ENCODE measurements at regions not wholly inside any gene's neighbourhood (a gene's known extent, or its start where the extent isn't known, plus 50 kb on each side); places are given as distances from the start of the nearest gene placed in this dataset.
A peak's percentile ranks its signal among the peaks of the same experiment; 100 is the strongest.

DNA sequence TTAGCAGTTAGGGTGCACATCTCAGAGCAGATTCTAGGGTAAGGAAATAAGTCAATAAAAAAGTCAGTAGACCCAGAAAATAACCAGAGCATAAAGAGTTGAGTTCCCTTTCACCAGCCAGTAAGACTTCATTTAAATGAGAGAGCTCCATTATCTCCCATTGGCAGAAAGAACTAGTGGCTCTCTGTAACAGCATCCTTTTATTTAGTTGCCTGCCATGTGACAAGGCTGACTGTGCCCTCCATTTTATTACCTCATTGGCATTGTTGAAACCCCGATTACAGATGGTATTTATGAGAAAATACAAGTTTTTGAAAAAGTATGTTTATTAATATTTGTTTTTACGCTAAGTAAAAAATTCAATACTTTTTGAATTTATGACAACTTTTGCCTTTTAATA is 859.5 kb upstream of the NDST4 start:
- TF ChIP-seq, protein P1, sequence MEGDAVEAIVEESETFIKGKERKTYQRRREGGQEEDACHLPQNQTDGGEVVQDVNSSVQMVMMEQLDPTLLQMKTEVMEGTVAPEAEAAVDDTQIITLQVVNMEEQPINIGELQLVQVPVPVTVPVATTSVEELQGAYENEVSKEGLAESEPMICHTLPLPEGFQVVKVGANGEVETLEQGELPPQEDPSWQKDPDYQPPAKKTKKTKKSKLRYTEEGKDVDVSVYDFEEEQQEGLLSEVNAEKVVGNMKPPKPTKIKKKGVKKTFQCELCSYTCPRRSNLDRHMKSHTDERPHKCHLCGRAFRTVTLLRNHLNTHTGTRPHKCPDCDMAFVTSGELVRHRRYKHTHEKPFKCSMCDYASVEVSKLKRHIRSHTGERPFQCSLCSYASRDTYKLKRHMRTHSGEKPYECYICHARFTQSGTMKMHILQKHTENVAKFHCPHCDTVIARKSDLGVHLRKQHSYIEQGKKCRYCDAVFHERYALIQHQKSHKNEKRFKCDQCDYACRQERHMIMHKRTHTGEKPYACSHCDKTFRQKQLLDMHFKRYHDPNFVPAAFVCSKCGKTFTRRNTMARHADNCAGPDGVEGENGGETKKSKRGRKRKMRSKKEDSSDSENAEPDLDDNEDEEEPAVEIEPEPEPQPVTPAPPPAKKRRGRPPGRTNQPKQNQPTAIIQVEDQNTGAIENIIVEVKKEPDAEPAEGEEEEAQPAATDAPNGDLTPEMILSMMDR (conservative IDR thresholded peaks at IDR 0.05), result no peak
- no peak overlapping the region for H2BK20ac ChIP-seq (ENCODE audit: low read depth, low read length, poor library complexity, severe bottlenecking)
- H2AK5ac ChIP-seq (ENCODE audit: insufficient read length, low read length), result no peak overlapping the region
- peaks cover 40 to 46% of the 10 kb centered on the region in 2 experiments for H3K4me1 Mint-ChIP-seq
- H2BK15ac ChIP-seq (ENCODE audit: low read depth, low read length), result no peak overlapping the region
- H3K79me2 ChIP-seq (ENCODE audit: insufficient read depth, low read length), result no peaks in the 10 kb centered on the region
- no peaks in the 10 kb centered on the region for H3K79me1 ChIP-seq (ENCODE audit: insufficient read depth, low read depth, low read length, poor library complexity, severe bottlenecking)
- H3K9me3 ChIP-seq (ENCODE audit: control insufficient read depth, low read depth, low read length), result no peaks in the 10 kb centered on the region
- H3K4ac ChIP-seq (ENCODE audit: low read depth, low read length), result no peak overlapping the region
- H3K4me2 ChIP-seq (ENCODE audit: insufficient read depth, insufficient read length, low read length), result no peak overlapping the region
- H3K36me3 Mint-ChIP-seq (ENCODE audit: insufficient read depth in 1 of 3, low read depth in 3 of 3), result peaks cover 7 to 21% (median 14%) of the 10 kb centered on the region in 3 experiments
- H3K14ac ChIP-seq (ENCODE audit: insufficient read depth, low read length), result no peak overlapping the region
- peak overlapping the region; percentile 96 to 98 (median 97) for H3K27ac Mint-ChIP-seq
- H3K56ac ChIP-seq (ENCODE audit: insufficient read length, low read depth, low read length), result no peak overlapping the region
- no peak overlapping the region for H3K18ac ChIP-seq (ENCODE audit: insufficient read length, low read depth, low read length)
- no peak overlapping the region for H3K23ac ChIP-seq (ENCODE audit: insufficient read length, low read depth, low read length)
- no peak overlapping the region for H2BK5ac ChIP-seq (ENCODE audit: insufficient read length, low read length)
- H3K27me3 Mint-ChIP-seq (ENCODE audit: low read depth), result no peaks in the 10 kb centered on the region
- no peak overlapping the region for H3T11ph ChIP-seq (ENCODE audit: low read length)
- peaks cover 0 to 9% of the 10 kb centered on the region in 2 experiments; a peak in 2 of 5 replicates for H3K9me3 Mint-ChIP-seq
- H3K4me3 Mint-ChIP-seq, result no peak overlapping the region
- H3K27me3 ChIP-seq (ENCODE audit: insufficient read depth, low read length), result no peaks in the 10 kb centered on the region
- H2BK120ac ChIP-seq (ENCODE audit: low read depth, low read length, poor library complexity, severe bottlenecking), result no peak overlapping the region
- no peak overlapping the region for H2BK12ac ChIP-seq (ENCODE audit: insufficient read length, low read depth, low read length)
- H4K20me1 ChIP-seq (ENCODE audit: control insufficient read depth, insufficient read depth, insufficient read length), result no peaks in the 10 kb centered on the region
- no peak overlapping the region for H2AFZ ChIP-seq (ENCODE audit: low read length)
- no peaks in the 10 kb centered on the region; the same call in 1 of the 2 replicates for H3K4me1 ChIP-seq (ENCODE audit: insufficient read depth, low read length)
- WGBS (ENCODE audit: extremely low coverage, insufficient read length, low lambda C conversion rate), result no CpG with 5 or more reads among the region's 2 CpGs
- no peak for DNase-seq
- H4K8ac ChIP-seq (replicated peaks; ENCODE audit: insufficient read length, low read depth, low read length), result no peak overlapping the region
- H3K23me2 ChIP-seq (ENCODE audit: insufficient read length, low read depth, low read length, poor library complexity, severe bottlenecking), result no peaks in the 10 kb centered on the region
- no peak overlapping the region for H4K5ac ChIP-seq (ENCODE audit: insufficient read length, low read depth, low read length)
- no peak overlapping the region for H3K9ac ChIP-seq (ENCODE audit: extremely low read depth, insufficient read length, low read length)
- H4K91ac ChIP-seq (ENCODE audit: insufficient read length, low read depth, low read length), result no peak overlapping the region
- H3K27ac ChIP-seq (ENCODE audit: insufficient read length, low read depth, low read length), result peak overlapping the region; percentile 98
